Adrenal gland (tissue), 9 donors: ENCODE measurements at regions not wholly inside any gene's neighbourhood (a gene's known extent, or its start where the extent isn't known, plus 50 kb on each side); places are given as distances from the start of the nearest gene placed in this dataset.
A peak's percentile ranks its signal among the peaks of the same experiment; 100 is the strongest.
"Not testable (repeated sequence)": the region's sequence is repeated elsewhere in the genome, so short reads cannot be mapped to it uniquely, and the experiment has no call there.

ENCODE experiments used
- DNase-seq, 7 donors: peaks; one replicate each; pipeline ENCODE4 v3.0.0-alpha.2; 2019 to 2020
- H3K27ac ChIP-seq, 5 donors: fragments of 200-600 bp; sonication (generic) in 4 of 5; 1 replicate in 3 of 5; 2 replicates in 2 of 5; pipeline versions ENCODE4 v1.5.1 to v1.8.0; 2016 to 2020; ENCODE audit warnings: mild to moderate bottlenecking in 1 of 5
- H3K27me3 ChIP-seq: fragments of 200-600 bp; 2 replicates; pipeline ENCODE4 v1.8.0; 2021
- H3K36me3 ChIP-seq, 2 donors: fragments of 200-600 bp; replicated peaks in 1 of 2; 1 replicate in 1 of 2; 2 replicates in 1 of 2; pipeline versions ENCODE4 v1.5.1 to v1.8.0; 2018 to 2022
- H3K4me1 ChIP-seq, 2 donors: fragments of 200-600 bp; replicated peaks in 1 of 2; 1 replicate in 1 of 2; 2 replicates in 1 of 2; pipeline versions ENCODE4 v1.5.1 to v1.8.0; 2018 to 2021
- H3K4me3 ChIP-seq, 4 donors: fragments of 200-600 bp; sonication (generic) in 3 of 4; one replicate each; pipeline ENCODE4 v1.5.1; 2016 to 2018
- H3K9me3 ChIP-seq, 3 donors: fragments of 200-600 bp; sonication (generic) in 1 of 3; replicated peaks in 1 of 3; 1 replicate in 2 of 3; 2 replicates in 1 of 3; pipeline versions ENCODE4 v1.5.1 to v1.8.0; 2016 to 2021
- POLR2A ChIP-seq, 2 donors: fragments of 450-650 bp; IDR thresholded peaks; one replicate each; pipeline ENCODE4 v1.6.1; 2017; ENCODE audit warnings: antibody characterized with exemption in 2 of 2, mild to moderate bottlenecking in 2 of 2, moderate library complexity in 1 of 2
- WGBS, 4 donors: extraction: QIAGEN DNeasy Blood & Tissue Kit in 2 of 4; methylation state at CpG; one replicate each; pipeline versions ENCODE4 v1.1.5 to v1.1.7; 2013 to 2017; 5-methylcytosine and 5-hydroxymethylcytosine counted together
- intact Hi-C, 2 donors: fragments of 100-400 bp; cut with DNase I; formaldehyde crosslinking; loops; one replicate each; pipeline versions ENCODE4 v1.14.1 to v1.15.0; 2022 to 2023
- TF ChIP-seq, protein P1 (sequence below), 6 experiments: fragments of 450-650 bp in 4 of 6; fragments of 200-600 bp in 2 of 6; sonication (generic) in 1 of 6; IDR thresholded peaks; 1 replicate in 5 of 6; 2 replicates in 1 of 6; pipeline versions ENCODE4 v1.5.1 to v1.8.0; 2016 to 2021; ENCODE audit warnings: antibody characterized with exemption in 6 of 6, mild to moderate bottlenecking in 2 of 6, moderate library complexity in 1 of 6
- donor health status: healthy with polysubstance abuse.
- donor health status: Bipolar disorder and iron deficiency.
- donor health status: DM: yes; HTN: yes; CAD: no.
- donor health status: DM: no; HTN: no; CAD: no.
- donor health status: DM: no; HTN: no; CAD: no.

DNA sequence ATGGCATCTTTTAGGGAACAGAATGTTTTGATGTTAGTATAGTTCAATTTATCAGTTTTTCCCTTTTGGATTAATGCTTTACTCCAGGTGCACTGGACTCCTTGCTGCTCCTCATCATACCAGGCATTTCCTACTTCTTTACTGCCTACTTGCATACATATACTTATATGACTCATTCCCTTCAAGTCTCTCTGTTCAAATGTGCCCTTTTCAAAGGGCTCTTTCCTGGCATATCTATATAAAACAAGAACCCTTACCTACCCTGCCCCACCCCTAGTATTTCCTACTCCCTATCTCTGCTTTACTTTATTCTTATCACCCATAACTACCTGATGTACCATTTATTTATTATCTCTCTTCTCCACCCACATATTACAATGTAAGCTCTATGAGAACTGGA is 90.6 kb downstream of the CAPZA3 start:
- intact Hi-C loops: no loop called here
- no peak for TF ChIP-seq POLR2A (IDR thresholded peaks at IDR 0.05)
- H3K4me3 ChIP-seq: no peak overlapping the region
- no peak for DNase-seq
- no peaks in the 10 kb centered on the region for H3K4me1 ChIP-seq
- H3K27me3 ChIP-seq: no peaks in the 10 kb centered on the region
- H3K36me3 ChIP-seq: no peaks in the 10 kb centered on the region
- no peak overlapping the region for H3K27ac ChIP-seq
- H3K9me3 ChIP-seq: no peaks in the 10 kb centered on the region

- intact Hi-C loops: no loop called here
- Histone ChIP-seq H3K27ac (no peak overlapping the region), H3K27me3 (no peaks in the 10 kb centered on the region), H3K9me3 (no peaks in the 10 kb centered on the region), H3K36me3 (no peaks in the 10 kb centered on the region), H3K4me1 (no peaks in the 10 kb centered on the region), H3K4me3 (no peak overlapping the region)
- TF ChIP-seq POLR2A (IDR thresholded peaks at IDR 0.05): no peak
- TF ChIP-seq, protein P1, sequence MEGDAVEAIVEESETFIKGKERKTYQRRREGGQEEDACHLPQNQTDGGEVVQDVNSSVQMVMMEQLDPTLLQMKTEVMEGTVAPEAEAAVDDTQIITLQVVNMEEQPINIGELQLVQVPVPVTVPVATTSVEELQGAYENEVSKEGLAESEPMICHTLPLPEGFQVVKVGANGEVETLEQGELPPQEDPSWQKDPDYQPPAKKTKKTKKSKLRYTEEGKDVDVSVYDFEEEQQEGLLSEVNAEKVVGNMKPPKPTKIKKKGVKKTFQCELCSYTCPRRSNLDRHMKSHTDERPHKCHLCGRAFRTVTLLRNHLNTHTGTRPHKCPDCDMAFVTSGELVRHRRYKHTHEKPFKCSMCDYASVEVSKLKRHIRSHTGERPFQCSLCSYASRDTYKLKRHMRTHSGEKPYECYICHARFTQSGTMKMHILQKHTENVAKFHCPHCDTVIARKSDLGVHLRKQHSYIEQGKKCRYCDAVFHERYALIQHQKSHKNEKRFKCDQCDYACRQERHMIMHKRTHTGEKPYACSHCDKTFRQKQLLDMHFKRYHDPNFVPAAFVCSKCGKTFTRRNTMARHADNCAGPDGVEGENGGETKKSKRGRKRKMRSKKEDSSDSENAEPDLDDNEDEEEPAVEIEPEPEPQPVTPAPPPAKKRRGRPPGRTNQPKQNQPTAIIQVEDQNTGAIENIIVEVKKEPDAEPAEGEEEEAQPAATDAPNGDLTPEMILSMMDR (IDR thresholded peaks at IDR 0.05): no peak
- DNase-seq: no peak
Measured at GRCh38 chr12:18828987-18829386, 91.1 kb downstream of the CAPZA3 start.

DNA sequence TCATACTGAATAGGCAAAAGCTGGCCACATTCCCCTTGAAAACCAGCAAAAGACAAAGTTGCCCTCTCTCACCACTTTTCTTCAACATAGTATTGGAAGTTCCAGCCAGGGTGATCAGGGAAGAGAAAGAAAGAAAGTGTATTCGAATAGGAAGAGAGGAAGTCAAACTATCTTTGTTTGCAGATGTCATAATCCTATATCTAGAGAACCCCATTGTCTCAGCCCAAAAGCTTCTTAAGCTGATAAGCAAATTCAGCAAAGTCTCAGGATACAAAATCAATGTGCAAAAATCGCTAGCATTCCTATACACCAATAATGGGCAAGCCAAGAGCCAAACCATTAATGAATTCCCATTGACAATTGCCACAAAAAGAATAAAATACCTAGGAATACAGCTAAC is 95.0 kb downstream of the CAPZA3 start:
- DNase-seq, H3K9me3 ChIP-seq, H3K4me1 ChIP-seq, H3K27me3 ChIP-seq, H3K36me3 ChIP-seq, H3K27ac ChIP-seq, H3K4me3 ChIP-seq, intact Hi-C loops: not testable (repeated sequence)
- 64 to 72% (median 69%) methylated on average over 2 of the region's 2 CpGs for WGBS, 4 donors

- WGBS, 4 donors: 67 to 70% (median 69%) methylated on average over 4 of the region's 4 CpGs
- no peak for TF ChIP-seq POLR2A (IDR thresholded peaks at IDR 0.05)
- TF ChIP-seq, protein P1 (IDR thresholded peaks at IDR 0.05): no peak
- Histone ChIP-seq H3K9me3 (no peaks in the 10 kb centered on the region), H3K27ac (no peak overlapping the region), H3K27me3 (no peaks in the 10 kb centered on the region), H3K4me3 (no peak overlapping the region), H3K4me1 (no peaks in the 10 kb centered on the region), H3K36me3 (no peaks in the 10 kb centered on the region)
- intact Hi-C loops: no loop called here
- peak in 1 of 7 donors; percentile 54 for DNase-seq
Measured at GRCh38 chr12:18837025-18837424, 99.1 kb downstream of the CAPZA3 start.

- Histone ChIP-seq H3K4me1 (no peaks in the 10 kb centered on the region), H3K36me3 (no peaks in the 10 kb centered on the region), H3K4me3 (no peak overlapping the region), H3K27ac (no peak overlapping the region), H3K27me3 (no peaks in the 10 kb centered on the region), H3K9me3 (no peaks in the 10 kb centered on the region)
- intact Hi-C loops: no loop called here
- DNase-seq: no peak
- 72 to 87% (median 77%) methylated on average over 2 of the region's 2 CpGs for WGBS, 4 donors
- TF ChIP-seq POLR2A (IDR thresholded peaks at IDR 0.05): no peak
- TF ChIP-seq, protein P1 (IDR thresholded peaks at IDR 0.05): no peak
Measured at GRCh38 chr12:18837505-18837904, 99.6 kb downstream of the CAPZA3 start.

GRCh38 chr12:18840997-18841396 is 103.1 kb downstream of the CAPZA3 start:
- H3K36me3 ChIP-seq, H3K4me3 ChIP-seq, intact Hi-C loops, H3K4me1 ChIP-seq, H3K27me3 ChIP-seq, DNase-seq, H3K9me3 ChIP-seq, H3K27ac ChIP-seq: not testable (repeated sequence)
- 78 to 85% (median 80%) methylated on average over 4 of the region's 4 CpGs for WGBS, 4 donors
